ENCODE measurements at regions not wholly inside any gene's neighbourhood (a gene's known extent, or its start where the extent isn't known, plus 50 kb on each side); places are given as distances from the start of the nearest gene placed in this dataset.

DNA sequence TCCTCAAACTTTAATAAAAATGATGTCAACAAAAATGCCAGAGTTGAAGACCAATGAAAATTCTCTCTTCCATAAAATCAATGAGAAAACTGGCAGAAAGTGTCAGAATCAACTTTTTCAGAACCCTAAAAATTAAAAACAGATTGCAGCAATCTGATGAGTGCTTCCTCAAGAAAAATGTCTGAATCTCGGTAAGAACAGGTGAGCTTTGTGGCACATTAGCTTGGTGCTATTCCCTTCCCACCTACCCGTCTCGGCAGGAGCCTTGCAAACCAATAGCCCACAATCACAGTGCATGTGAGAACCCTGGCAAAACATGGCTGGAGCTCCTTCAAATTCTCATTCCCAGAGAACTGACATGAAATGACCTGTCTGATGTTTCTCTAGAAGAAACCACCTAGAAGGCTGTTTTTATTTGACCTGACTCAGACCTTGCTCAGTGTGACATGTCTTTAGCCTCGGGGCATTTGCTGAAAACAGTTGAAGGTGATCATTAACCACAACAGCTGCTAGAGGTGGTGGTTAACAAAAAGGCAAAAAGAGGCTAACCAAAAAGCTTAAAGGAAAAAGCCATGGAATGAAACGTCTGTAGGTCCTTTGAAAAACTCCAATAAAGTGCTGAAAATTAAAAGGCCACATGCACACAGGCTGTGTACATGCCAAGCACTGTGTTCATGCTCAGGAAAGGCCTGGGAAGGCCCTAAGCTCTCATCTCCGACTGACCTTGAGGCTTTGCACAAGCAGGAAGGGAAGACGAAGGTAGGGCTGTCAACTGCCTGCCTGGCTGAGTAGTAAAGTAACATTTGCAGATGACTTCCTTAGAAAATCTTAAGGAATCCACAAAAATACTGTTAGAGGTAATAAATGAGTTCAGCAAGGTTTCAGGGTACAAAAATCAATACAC is 253.0 kb upstream of the NSMCE3 start:
- TF ChIP-seq BACH2 (CRISPR knock-in tag; IDR thresholded peaks at IDR 0.05; ENCODE audit: borderline replicate concordance): no peak
- TF ChIP-seq ZFP30 (CRISPR knock-in tag; IDR thresholded peaks at IDR 0.05): no peak
- no peak for TF ChIP-seq GLIS3 (CRISPR knock-in tag; IDR thresholded peaks at IDR 0.05)
- ATAC-seq: no peak

- ATAC-seq: no peak
- TF ChIP-seq PATZ1 (CRISPR knock-in tag; IDR thresholded peaks at IDR 0.05; ENCODE audit: borderline replicate concordance) (no peak), TOX (CRISPR knock-in tag; IDR thresholded peaks at IDR 0.05; ENCODE audit: borderline replicate concordance) (no peak), TSHZ2 (CRISPR knock-in tag; IDR thresholded peaks at IDR 0.05) (no peak), ZNF70 (CRISPR knock-in tag; IDR thresholded peaks at IDR 0.05) (no peak), ZC3H10 (CRISPR knock-in tag; IDR thresholded peaks at IDR 0.05) (no peak), ARNTL (CRISPR knock-in tag; IDR thresholded peaks at IDR 0.05; ENCODE audit: borderline replicate concordance, low read depth) (no peak), PPARA (CRISPR knock-in tag; IDR thresholded peaks at IDR 0.05; ENCODE audit: borderline replicate concordance) (no peak), TCF4 (CRISPR knock-in tag; IDR thresholded peaks at IDR 0.05; ENCODE audit: borderline replicate concordance) (no peak), CREB5 (CRISPR knock-in tag; IDR thresholded peaks at IDR 0.05; ENCODE audit: low read depth) (no peak), GLIS3 (CRISPR knock-in tag; IDR thresholded peaks at IDR 0.05) (no peak), ISL1 (CRISPR knock-in tag; IDR thresholded peaks at IDR 0.05) (no peak), RARB (CRISPR knock-in tag; IDR thresholded peaks at IDR 0.05) (no peak), ZNF8 (CRISPR knock-in tag; IDR thresholded peaks at IDR 0.05) (no peak), BACH2 (CRISPR knock-in tag; IDR thresholded peaks at IDR 0.05; ENCODE audit: borderline replicate concordance) (no peak), OSR1 (CRISPR knock-in tag; IDR thresholded peaks at IDR 0.05) (no peak), CSRNP3 (CRISPR knock-in tag; IDR thresholded peaks at IDR 0.05) (no peak)
Observed at GRCh38 chr15:29518442-29518841, 248.8 kb upstream of the NSMCE3 start.

DNA sequence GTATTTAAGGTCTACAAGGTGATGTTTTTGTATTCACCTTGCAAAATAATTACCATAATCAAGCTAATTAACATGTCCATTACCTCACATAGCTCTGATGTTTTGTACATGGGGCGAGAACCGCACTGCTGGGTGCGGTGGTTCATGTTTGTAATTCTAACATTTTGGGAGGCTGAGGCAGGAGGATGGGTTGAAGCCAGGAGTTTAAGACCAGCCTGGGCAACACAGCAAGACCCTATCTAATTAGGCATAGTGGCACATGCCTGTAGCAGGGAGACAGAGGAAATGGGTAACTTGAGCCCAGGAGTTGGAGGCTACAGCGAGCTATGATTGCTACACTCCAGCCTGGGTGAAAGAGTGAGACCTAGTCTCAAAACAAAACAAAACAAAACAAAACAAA is 248.2 kb upstream of the NSMCE3 start:
- ATAC-seq: no peak
- no peak for TF ChIP-seq CSRNP3 (CRISPR knock-in tag; IDR thresholded peaks at IDR 0.05)
- TF ChIP-seq ESRRG (CRISPR knock-in tag; IDR thresholded peaks at IDR 0.05): no peak
- TF ChIP-seq OSR1 (CRISPR knock-in tag; IDR thresholded peaks at IDR 0.05): no peak
- no peak for TF ChIP-seq ZNF565 (CRISPR knock-in tag; conservative IDR thresholded peaks at IDR 0.05; ENCODE audit: low read depth)
- TF ChIP-seq PPARA (CRISPR knock-in tag; IDR thresholded peaks at IDR 0.05; ENCODE audit: borderline replicate concordance): no peak
- TF ChIP-seq ZNF70 (CRISPR knock-in tag; IDR thresholded peaks at IDR 0.05): no peak
- TF ChIP-seq GLIS3 (CRISPR knock-in tag; IDR thresholded peaks at IDR 0.05): no peak
- TF ChIP-seq ZNF8 (CRISPR knock-in tag; IDR thresholded peaks at IDR 0.05): no peak
- TF ChIP-seq TOX (CRISPR knock-in tag; IDR thresholded peaks at IDR 0.05; ENCODE audit: borderline replicate concordance): no peak
- TF ChIP-seq CSDC2 (CRISPR knock-in tag; IDR thresholded peaks at IDR 0.05): no peak
- no peak for TF ChIP-seq ZFP30 (CRISPR knock-in tag; IDR thresholded peaks at IDR 0.05)
- TF ChIP-seq, protein P1, sequence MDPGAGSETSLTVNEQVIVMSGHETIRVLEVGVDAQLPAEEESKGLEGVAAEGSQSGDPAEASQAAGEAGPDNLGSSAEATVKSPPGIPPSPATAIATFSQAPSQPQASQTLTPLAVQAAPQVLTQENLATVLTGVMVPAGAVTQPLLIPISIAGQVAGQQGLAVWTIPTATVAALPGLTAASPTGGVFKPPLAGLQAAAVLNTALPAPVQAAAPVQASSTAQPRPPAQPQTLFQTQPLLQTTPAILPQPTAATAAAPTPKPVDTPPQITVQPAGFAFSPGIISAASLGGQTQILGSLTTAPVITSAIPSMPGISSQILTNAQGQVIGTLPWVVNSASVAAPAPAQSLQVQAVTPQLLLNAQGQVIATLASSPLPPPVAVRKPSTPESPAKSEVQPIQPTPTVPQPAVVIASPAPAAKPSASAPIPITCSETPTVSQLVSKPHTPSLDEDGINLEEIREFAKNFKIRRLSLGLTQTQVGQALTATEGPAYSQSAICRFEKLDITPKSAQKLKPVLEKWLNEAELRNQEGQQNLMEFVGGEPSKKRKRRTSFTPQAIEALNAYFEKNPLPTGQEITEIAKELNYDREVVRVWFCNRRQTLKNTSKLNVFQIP (CRISPR knock-in tag; IDR thresholded peaks at IDR 0.05; ENCODE audit: borderline replicate concordance, low read depth): no peak
- TF ChIP-seq PATZ1 (CRISPR knock-in tag; IDR thresholded peaks at IDR 0.05; ENCODE audit: borderline replicate concordance): no peak
- TF ChIP-seq BACH2 (CRISPR knock-in tag; IDR thresholded peaks at IDR 0.05; ENCODE audit: borderline replicate concordance): no peak
- no peak for TF ChIP-seq SNAI2 (CRISPR knock-in tag; IDR thresholded peaks at IDR 0.05)
- TF ChIP-seq CREB5 (CRISPR knock-in tag; IDR thresholded peaks at IDR 0.05; ENCODE audit: low read depth): no peak

Data from SK-N-SH treated with all-trans-retinoic acid at 6 μM for 48 hours (cell line).